ENCODE measurements at regions not wholly inside any gene's neighbourhood (a gene's known extent, or its start where the extent isn't known, plus 50 kb on each side); places are given as distances from the start of the nearest gene placed in this dataset.

GRCh38 chr6:4693173-4693970 lies 82.8 kb upstream of the CDYL start:
- 0% methylated on average over 3 of the region's 4 CpGs for WGBS (ENCODE audit: insufficient coverage)
- ATAC-seq (no peak), DNase-seq (no peak)
- TF ChIP-seq CTCF (IDR thresholded peaks at IDR 0.05) = no peak
- Histone ChIP-seq H3K36me3 (ENCODE audit: control insufficient read depth, insufficient read depth, low read length) (no peaks in the 10 kb centered on the region), H3K4me3 (ENCODE audit: low read length) (no peak overlapping the region), H3K4me1 (ENCODE audit: control insufficient read depth, insufficient read depth, low read length) (no peaks in the 10 kb centered on the region), H3K27ac (ENCODE audit: low read length) (no peak overlapping the region), H3K27me3 (ENCODE audit: control insufficient read depth, insufficient read depth, low read length) (peaks cover 3% of the 10 kb centered on the region), H3K9me3 (ENCODE audit: control insufficient read depth, insufficient read depth, low read length) (peaks cover 3% of the 10 kb centered on the region)
- H3K27ac Mint-ChIP-seq = no peak overlapping the region
- no peak overlapping the region for H3K4me3 Mint-ChIP-seq
- H3K36me3 Mint-ChIP-seq = no peaks in the 10 kb centered on the region
- peaks cover 21 to 41% of the 10 kb centered on the region in 2 donors for H3K27me3 Mint-ChIP-seq (ENCODE audit: low read depth in 2 of 2)
- no peaks in the 10 kb centered on the region for H3K4me1 Mint-ChIP-seq
- H3K9me3 Mint-ChIP-seq = peaks cover 0 to 2% of the 10 kb centered on the region in 2 donors
- intact Hi-C loops (cut with micrococcal nuclease) = no loop called here

GRCh38 chr6:4692664-4693063 lies 83.5 kb upstream of the CDYL start:
- DNase-seq = no peak

GRCh38 chr6:4687989-4688947 lies 87.9 kb upstream of the CDYL start:
- Mint-ChIP-seq H3K36me3 (no peaks in the 10 kb centered on the region), H3K4me3 (no peak overlapping the region), H3K27ac (no peak overlapping the region), H3K9me3 (peaks cover 0 to 2% of the 10 kb centered on the region in 2 donors), H3K4me1 (no peaks in the 10 kb centered on the region), H3K27me3 (ENCODE audit: low read depth in 2 of 2) (peaks cover 30 to 43% of the 10 kb centered on the region in 2 donors)
- ATAC-seq = no peak
- WGBS (ENCODE audit: insufficient coverage) = 75% methylated on average over 11 of the region's 14 CpGs
- Histone ChIP-seq H3K4me1 (ENCODE audit: control insufficient read depth, insufficient read depth, low read length) (no peaks in the 10 kb centered on the region), H3K9me3 (ENCODE audit: control insufficient read depth, insufficient read depth, low read length) (peaks cover 3% of the 10 kb centered on the region), H3K4me3 (ENCODE audit: low read length) (no peak overlapping the region), H3K27ac (ENCODE audit: low read length) (no peak overlapping the region), H3K27me3 (ENCODE audit: control insufficient read depth, insufficient read depth, low read length) (no peaks in the 10 kb centered on the region), H3K36me3 (ENCODE audit: control insufficient read depth, insufficient read depth, low read length) (no peaks in the 10 kb centered on the region)
- no peak for DNase-seq
- no peak for TF ChIP-seq CTCF (IDR thresholded peaks at IDR 0.05)
- intact Hi-C loops (cut with micrococcal nuclease) = no loop called here

More at GRCh38 chr6:4692664-4693063, 83.5 kb upstream of the CDYL start:
- H3K36me3 Mint-ChIP-seq = no peaks in the 10 kb centered on the region
- H3K4me3 ChIP-seq (ENCODE audit: low read length) = no peak overlapping the region
- H3K9me3 Mint-ChIP-seq = peaks cover 0 to 2% of the 10 kb centered on the region in 2 donors
- H3K27me3 ChIP-seq (ENCODE audit: control insufficient read depth, insufficient read depth, low read length) = peaks cover 3% of the 10 kb centered on the region
- H3K27ac Mint-ChIP-seq = no peak overlapping the region
- intact Hi-C loops (cut with micrococcal nuclease) = no loop called here
- H3K36me3 ChIP-seq (ENCODE audit: control insufficient read depth, insufficient read depth, low read length) = no peaks in the 10 kb centered on the region
- no peaks in the 10 kb centered on the region for H3K4me1 ChIP-seq (ENCODE audit: control insufficient read depth, insufficient read depth, low read length)
- WGBS (ENCODE audit: insufficient coverage) = 100% methylated on average over 2 of the region's 3 CpGs
- no peaks in the 10 kb centered on the region for H3K4me1 Mint-ChIP-seq
- no peak for TF ChIP-seq CTCF (IDR thresholded peaks at IDR 0.05)
- H3K27me3 Mint-ChIP-seq (ENCODE audit: low read depth in 2 of 2) = peaks cover 24 to 48% of the 10 kb centered on the region in 2 donors
- ATAC-seq = no peak
- H3K27ac ChIP-seq (ENCODE audit: low read length) = no peak overlapping the region
- peaks cover 3% of the 10 kb centered on the region for H3K9me3 ChIP-seq (ENCODE audit: control insufficient read depth, insufficient read depth, low read length)
- H3K4me3 Mint-ChIP-seq = no peak overlapping the region
